Neuronal stem cell (in vitro differentiated cells): ENCODE measurements at regions not wholly inside any gene's neighbourhood (a gene's known extent, or its start where the extent isn't known, plus 50 kb on each side); places are given as distances from the start of the nearest gene placed in this dataset.
"Not testable (repeated sequence)": the region's sequence is repeated elsewhere in the genome, so short reads cannot be mapped to it uniquely, and the experiment has no call there.

Experiments
- DNase-seq: peaks from one replicate; pipeline ENCODE4 v3.0.0-alpha.2; 2013; ENCODE audit warnings: low spot score
- H2AFZ ChIP-seq: one replicate; pipeline ENCODE4 v1.6.1; 2013; ENCODE audit warnings: mild to moderate bottlenecking, low read length, inconsistent platforms
- H2AK5ac ChIP-seq: 2 replicates; pipeline ENCODE4 v1.6.1; 2013; ENCODE audit warnings: low read depth, mild to moderate bottlenecking, inconsistent platforms, low read length, moderate library complexity, mixed read lengths
- H2BK120ac ChIP-seq: 2 replicates; pipeline ENCODE4 v1.6.1; 2013; ENCODE audit warnings: low read depth, mild to moderate bottlenecking, inconsistent platforms, low read length, moderate library complexity, mixed read lengths
- H2BK12ac ChIP-seq: one replicate; pipeline ENCODE4 v1.6.1; 2013; ENCODE audit warnings: low read length, inconsistent platforms
- H2BK15ac ChIP-seq: 2 replicates; pipeline ENCODE4 v1.6.1; 2013; ENCODE audit warnings: mild to moderate bottlenecking, low read length, inconsistent platforms, mixed read lengths
- H2BK5ac ChIP-seq: one replicate; pipeline ENCODE4 v1.6.1; 2013; ENCODE audit warnings: inconsistent platforms, mild to moderate bottlenecking, low read length, moderate library complexity
- H3K14ac ChIP-seq: one replicate; pipeline ENCODE4 v1.6.1; 2013; ENCODE audit warnings: low read length, inconsistent platforms
- H3K18ac ChIP-seq: 2 replicates; pipeline ENCODE4 v1.6.1; 2013; ENCODE audit warnings: low read length, inconsistent platforms
- H3K23ac ChIP-seq: 2 replicates; pipeline ENCODE4 v1.6.1; 2013; ENCODE audit warnings: low read depth, mild to moderate bottlenecking, mixed read lengths, low read length, inconsistent platforms; ENCODE audit not compliant: poor library complexity
- H3K27ac ChIP-seq: replicated peaks from 3 replicates; pipeline ENCODE4 v1.5.1; 2013; ENCODE audit warnings: low read length, inconsistent platforms
- H3K27me3 ChIP-seq, 3 experiments: 2 replicates each; pipeline ENCODE4 v1.6.1; 2013; ENCODE audit warnings: low read length in 3 of 3, mild to moderate bottlenecking in 2 of 3, inconsistent platforms in 1 of 3, low read depth in 1 of 3, mixed read lengths in 1 of 3, moderate library complexity in 1 of 3; ENCODE audit not compliant: control insufficient read depth in 3 of 3, insufficient read depth in 3 of 3
- H3K36me3 ChIP-seq, 2 donors: replicated peaks in 1 of 2; 2 replicates each; pipeline ENCODE4 v1.6.1; 2013; ENCODE audit warnings: low read length in 2 of 2; ENCODE audit not compliant: control insufficient read depth in 2 of 2, insufficient read depth in 2 of 2
- H3K4ac ChIP-seq: 2 replicates; pipeline ENCODE4 v1.6.1; 2013; ENCODE audit warnings: inconsistent platforms, mild to moderate bottlenecking, low read length, moderate library complexity
- H3K4me1 ChIP-seq, 2 donors: 1 replicate in 1 of 2; 2 replicates in 1 of 2; pipeline ENCODE4 v1.6.1; 2013; ENCODE audit warnings: low read length in 2 of 2, low read depth in 1 of 2; ENCODE audit not compliant: control insufficient read depth in 2 of 2, insufficient read depth in 1 of 2
- H3K4me2 ChIP-seq: one replicate; pipeline ENCODE4 v1.6.1; 2013; ENCODE audit warnings: mild to moderate bottlenecking, low read length, inconsistent platforms; ENCODE audit not compliant: insufficient read depth, poor library complexity, severe bottlenecking
- H3K4me3 ChIP-seq, 2 donors: 2 replicates each; pipeline ENCODE4 v1.5.1; 2013; ENCODE audit warnings: low read length in 2 of 2, mild to moderate bottlenecking in 2 of 2, inconsistent platforms in 1 of 2, moderate library complexity in 1 of 2
- H3K79me1 ChIP-seq: one replicate; pipeline ENCODE4 v1.6.1; 2013; ENCODE audit warnings: low read depth, mild to moderate bottlenecking, inconsistent platforms, low read length, moderate library complexity
- H3K9ac ChIP-seq: one replicate; pipeline ENCODE4 v1.6.1; 2013; ENCODE audit warnings: mild to moderate bottlenecking, low read depth, low read length, inconsistent platforms; ENCODE audit not compliant: poor library complexity
- H3K9me3 ChIP-seq, 2 donors: replicated peaks in 1 of 2; 2 replicates each; pipeline versions ENCODE3 to v1.6.1; 2013; ENCODE audit warnings: low read length in 2 of 2, mild to moderate bottlenecking in 2 of 2, inconsistent platforms in 1 of 2, low read depth in 1 of 2, mixed read lengths in 1 of 2, moderate library complexity in 1 of 2; ENCODE audit not compliant: control insufficient read depth in 2 of 2, insufficient read depth in 1 of 2
- H4K8ac ChIP-seq: one replicate; pipeline ENCODE4 v1.6.1; 2013; ENCODE audit warnings: low read depth, mild to moderate bottlenecking, inconsistent platforms, low read length, moderate library complexity
- H4K91ac ChIP-seq: one replicate; pipeline ENCODE4 v1.6.1; 2013; ENCODE audit warnings: low read length, low read depth, mild to moderate bottlenecking, inconsistent platforms; ENCODE audit not compliant: poor library complexity
- WGBS, 2 donors: extraction: QIAGEN DNeasy Blood & Tissue Kit; methylation state at CpG; one replicate each; pipeline ENCODE4 v1.1.7; 2013; ENCODE audit warnings: missing lambda C conversion rate in 2 of 2, mixed read lengths in 1 of 2; ENCODE audit not compliant: insufficient read length in 2 of 2, insufficient replicate concordance in 1 of 2; ENCODE audit errors: extremely low coverage in 2 of 2; 5-methylcytosine and 5-hydroxymethylcytosine counted together

- not testable (repeated sequence) for H3K27me3 ChIP-seq, H3K9me3 ChIP-seq, H2AFZ ChIP-seq, H2BK120ac ChIP-seq, H3K4ac ChIP-seq, H2BK15ac ChIP-seq, H4K8ac ChIP-seq, H3K18ac ChIP-seq, H2AK5ac ChIP-seq, H3K4me2 ChIP-seq, H2BK12ac ChIP-seq, H2BK5ac ChIP-seq, H3K4me1 ChIP-seq, H3K9ac ChIP-seq, H3K14ac ChIP-seq, H3K27ac ChIP-seq, H3K4me3 ChIP-seq, H3K23ac ChIP-seq, H4K91ac ChIP-seq, H3K36me3 ChIP-seq, H3K79me1 ChIP-seq, DNase-seq
- no CpG with 5 or more reads among the region's 1 CpG for WGBS, 2 donors
Observed at GRCh38 chr16:16552819-16553340, 173.9 kb downstream of the NPIPA7 start.

GRCh38 chr16:16559179-16559740 lies 180.3 kb downstream of the NPIPA7 start:
- not testable (repeated sequence) for H3K27me3 ChIP-seq, H2BK5ac ChIP-seq, H2AFZ ChIP-seq, H2BK15ac ChIP-seq, H3K4ac ChIP-seq, H3K14ac ChIP-seq, H3K4me3 ChIP-seq, DNase-seq, H3K4me2 ChIP-seq, H3K4me1 ChIP-seq, H4K91ac ChIP-seq, H3K79me1 ChIP-seq, H3K27ac ChIP-seq, H3K18ac ChIP-seq, H4K8ac ChIP-seq, H2BK12ac ChIP-seq, H3K23ac ChIP-seq, H3K9me3 ChIP-seq, H2AK5ac ChIP-seq, H3K9ac ChIP-seq, H3K36me3 ChIP-seq, H2BK120ac ChIP-seq
- no CpG with 5 or more reads among the region's 9 CpGs for WGBS, 2 donors

GRCh38 chr16:16561532-16561931 lies 182.6 kb downstream of the NPIPA7 start:
- H2BK12ac ChIP-seq, H3K14ac ChIP-seq, H3K4me1 ChIP-seq, H3K4me2 ChIP-seq, DNase-seq, H2BK15ac ChIP-seq, H3K79me1 ChIP-seq, H2AK5ac ChIP-seq, H3K4ac ChIP-seq, H3K4me3 ChIP-seq, H3K36me3 ChIP-seq, H3K27me3 ChIP-seq, H3K9me3 ChIP-seq, H4K91ac ChIP-seq, H3K27ac ChIP-seq, H2AFZ ChIP-seq, H2BK5ac ChIP-seq, H2BK120ac ChIP-seq, H3K23ac ChIP-seq, H4K8ac ChIP-seq, H3K9ac ChIP-seq, H3K18ac ChIP-seq: not testable (repeated sequence)
- WGBS, 2 donors, result no CpG with 5 or more reads among the region's 5 CpGs

GRCh38 chr16:16563962-16564361 lies 185.0 kb downstream of the NPIPA7 start:
- not testable (repeated sequence) for H2BK12ac ChIP-seq, H3K4me3 ChIP-seq, H3K9ac ChIP-seq, H3K27ac ChIP-seq, H3K4ac ChIP-seq, DNase-seq, H3K14ac ChIP-seq, H3K4me1 ChIP-seq, H4K91ac ChIP-seq, H2AK5ac ChIP-seq, H3K27me3 ChIP-seq, H2BK120ac ChIP-seq, H2AFZ ChIP-seq, H4K8ac ChIP-seq, H3K36me3 ChIP-seq, H3K79me1 ChIP-seq, H3K23ac ChIP-seq, H3K18ac ChIP-seq, H2BK15ac ChIP-seq, H2BK5ac ChIP-seq, H3K9me3 ChIP-seq, H3K4me2 ChIP-seq
- no CpG with 5 or more reads among the region's 5 CpGs for WGBS, 2 donors
